Breast epithelium (tissue), 4 donors: ENCODE measurements at regions not wholly inside any gene's neighbourhood (a gene's known extent, or its start where the extent isn't known, plus 50 kb on each side); places are given as distances from the start of the nearest gene placed in this dataset.

ENCODE experiments used
- DNase-seq, 2 donors: peaks; one replicate each; pipeline ENCODE4 v3.0.0-alpha.2; 2019; ENCODE audit warnings: low spot score in 2 of 2
- H3K27ac ChIP-seq, 2 donors: fragments of 200-600 bp; sonication (generic) in 1 of 2; one replicate each; pipeline ENCODE4 v1.5.1; 2016 to 2019; ENCODE audit warnings: mild to moderate bottlenecking in 1 of 2
- H3K27me3 ChIP-seq, 2 donors: fragments of 200-600 bp; sonication (generic) in 1 of 2; one replicate each; pipeline versions ENCODE4 v1.5.1 to v1.6.0; 2017 to 2019; ENCODE audit warnings: control low read depth in 1 of 2, mild to moderate bottlenecking in 1 of 2
- H3K36me3 ChIP-seq: fragments of 200-600 bp; one replicate; pipeline ENCODE4 v1.5.1; 2019
- H3K4me1 ChIP-seq, 2 donors: fragments of 200-600 bp; sonication (generic); one replicate each; pipeline ENCODE4 v1.5.1; 2016 to 2019; ENCODE audit warnings: control low read depth in 1 of 2
- H3K4me3 ChIP-seq, 3 donors: fragments of 200-600 bp; sonication (generic); 1 replicate in 2 of 3; 2 replicates in 1 of 3; pipeline ENCODE4 v1.5.1; 2016 to 2019; ENCODE audit warnings: mild to moderate bottlenecking in 3 of 3, moderate library complexity in 2 of 3
- H3K9me3 ChIP-seq, 2 donors: fragments of 200-600 bp; sonication (generic) in 1 of 2; one replicate each; pipeline ENCODE4 v1.5.1; 2016 to 2019; ENCODE audit warnings: control low read depth in 1 of 2
- POLR2A ChIP-seq: fragments of 450-650 bp; IDR thresholded peaks from one replicate; pipeline ENCODE4 v1.6.1; 2016; ENCODE audit warnings: antibody characterized with exemption, mild to moderate bottlenecking, moderate library complexity
- POLR2AphosphoS5 ChIP-seq, 3 donors: sonication (generic); formaldehyde crosslinking; IDR thresholded peaks; one replicate each; pipeline ENCODE4 v1.6.1; 2017; ENCODE audit warnings: antibody characterized with exemption in 3 of 3
- intact Hi-C: fragments of 100-400 bp; cut with DNase I; formaldehyde crosslinking; loops from one replicate; pipeline ENCODE4 v1.15.1; 2023; ENCODE audit warnings: low total_unique reads
- TF ChIP-seq, protein P1 (sequence below), 3 donors: fragments of 450-650 bp; IDR thresholded peaks; one replicate each; pipeline ENCODE4 v1.5.1; 2016 to 2017; ENCODE audit warnings: antibody characterized with exemption in 3 of 3, mild to moderate bottlenecking in 3 of 3, moderate library complexity in 3 of 3

DNA sequence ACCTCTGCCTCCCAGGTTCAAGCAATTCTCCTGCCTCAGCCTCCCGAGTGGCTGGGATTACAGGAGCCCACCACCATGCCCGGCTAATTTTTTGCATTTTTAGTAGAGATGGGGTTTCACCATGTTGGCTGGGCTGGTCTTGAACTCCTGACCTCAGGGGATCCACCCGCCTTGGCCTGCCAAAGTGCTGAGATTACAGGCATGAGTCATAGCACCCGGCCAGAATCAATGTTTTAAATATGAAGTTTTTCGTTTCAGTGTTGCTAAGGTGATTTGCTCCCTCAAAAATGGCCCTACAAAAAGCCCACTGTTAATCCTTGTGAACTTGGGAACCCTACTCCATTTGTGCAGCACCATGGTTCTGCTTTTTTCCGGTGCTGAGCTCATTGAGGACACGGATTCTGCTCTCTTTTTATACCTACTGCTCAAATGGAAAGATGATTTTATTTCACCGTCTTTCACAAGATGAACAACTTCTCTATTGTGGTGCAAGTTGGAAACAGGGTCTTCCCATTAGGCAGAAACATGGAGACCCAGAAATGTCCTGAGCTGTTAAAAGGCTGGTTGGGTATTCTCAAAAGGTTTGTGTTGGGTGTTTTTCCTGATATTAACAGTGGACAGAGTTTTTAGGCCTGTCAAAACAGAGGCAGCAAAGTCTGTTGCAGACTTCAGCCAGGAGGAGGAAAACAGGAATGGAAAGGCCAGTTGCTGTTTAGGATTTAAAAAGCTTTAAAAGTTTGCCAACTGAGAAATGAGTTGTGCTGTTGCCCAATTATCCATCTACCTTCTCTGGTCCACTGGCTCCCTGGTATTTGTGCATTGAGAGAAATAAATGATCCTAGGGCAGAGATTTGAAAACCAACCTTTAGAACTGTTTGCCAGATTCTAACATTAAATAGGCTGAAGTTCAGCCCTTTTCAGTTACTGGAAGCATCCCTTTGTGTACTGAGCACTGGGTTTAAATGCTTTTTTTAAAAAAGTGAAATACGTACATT is 85.8 kb downstream of the ATP23 start:
- no peak for DNase-seq
- intact Hi-C loops, result no loop called here
- TF ChIP-seq POLR2AphosphoS5 (IDR thresholded peaks at IDR 0.05) (no peak), POLR2A (no peak)
- TF ChIP-seq, protein P1, sequence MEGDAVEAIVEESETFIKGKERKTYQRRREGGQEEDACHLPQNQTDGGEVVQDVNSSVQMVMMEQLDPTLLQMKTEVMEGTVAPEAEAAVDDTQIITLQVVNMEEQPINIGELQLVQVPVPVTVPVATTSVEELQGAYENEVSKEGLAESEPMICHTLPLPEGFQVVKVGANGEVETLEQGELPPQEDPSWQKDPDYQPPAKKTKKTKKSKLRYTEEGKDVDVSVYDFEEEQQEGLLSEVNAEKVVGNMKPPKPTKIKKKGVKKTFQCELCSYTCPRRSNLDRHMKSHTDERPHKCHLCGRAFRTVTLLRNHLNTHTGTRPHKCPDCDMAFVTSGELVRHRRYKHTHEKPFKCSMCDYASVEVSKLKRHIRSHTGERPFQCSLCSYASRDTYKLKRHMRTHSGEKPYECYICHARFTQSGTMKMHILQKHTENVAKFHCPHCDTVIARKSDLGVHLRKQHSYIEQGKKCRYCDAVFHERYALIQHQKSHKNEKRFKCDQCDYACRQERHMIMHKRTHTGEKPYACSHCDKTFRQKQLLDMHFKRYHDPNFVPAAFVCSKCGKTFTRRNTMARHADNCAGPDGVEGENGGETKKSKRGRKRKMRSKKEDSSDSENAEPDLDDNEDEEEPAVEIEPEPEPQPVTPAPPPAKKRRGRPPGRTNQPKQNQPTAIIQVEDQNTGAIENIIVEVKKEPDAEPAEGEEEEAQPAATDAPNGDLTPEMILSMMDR (IDR thresholded peaks at IDR 0.05), result no peak
- Histone ChIP-seq H3K4me1 (no peaks in the 10 kb centered on the region), H3K27ac (no peak overlapping the region), H3K9me3 (no peaks in the 10 kb centered on the region), H3K36me3 (no peaks in the 10 kb centered on the region), H3K27me3 (no peaks in the 10 kb centered on the region), H3K4me3 (no peak overlapping the region)

DNA sequence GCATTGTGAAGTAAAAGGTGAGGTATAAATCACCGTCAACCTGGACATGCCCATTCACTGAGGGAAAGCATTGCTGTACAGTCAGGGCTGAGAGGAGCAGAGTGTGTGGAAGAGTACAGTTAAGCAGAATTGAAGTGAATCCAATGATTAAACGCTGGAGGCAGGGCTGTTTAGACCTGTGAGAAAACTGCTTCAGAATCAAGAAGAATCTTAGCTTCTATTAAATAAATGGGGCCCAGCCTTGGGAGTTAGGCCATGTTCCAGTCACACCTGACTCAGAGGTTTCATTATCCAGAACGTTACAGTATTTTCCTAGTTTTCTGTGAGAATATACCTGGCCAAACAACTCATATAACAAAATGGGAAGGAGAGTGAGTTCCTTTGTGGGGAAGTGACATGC is 86.9 kb downstream of the ATP23 start:
- H3K27me3 ChIP-seq, result no peaks in the 10 kb centered on the region
- no peak for DNase-seq

GRCh38 chr12:58029260-58029659 is 87.9 kb downstream of the ATP23 start:
- H3K36me3 ChIP-seq, result no peaks in the 10 kb centered on the region
- H3K27me3 ChIP-seq, result no peaks in the 10 kb centered on the region
- no peak overlapping the region for H3K4me3 ChIP-seq
- intact Hi-C loops, result no loop called here
- TF ChIP-seq POLR2AphosphoS5 (IDR thresholded peaks at IDR 0.05) (no peak), POLR2A (no peak)
- TF ChIP-seq, protein P1 (IDR thresholded peaks at IDR 0.05), result no peak
- H3K27ac ChIP-seq, result no peak overlapping the region
- H3K4me1 ChIP-seq, result no peaks in the 10 kb centered on the region
- H3K9me3 ChIP-seq, result no peaks in the 10 kb centered on the region
- DNase-seq, result no peak

More for the DNA sequence above, 86.9 kb downstream of the ATP23 start:
- Histone ChIP-seq H3K4me3 (no peak overlapping the region), H3K4me1 (no peaks in the 10 kb centered on the region), H3K36me3 (no peaks in the 10 kb centered on the region), H3K9me3 (no peaks in the 10 kb centered on the region), H3K27ac (no peak overlapping the region)
- TF ChIP-seq POLR2A (no peak), POLR2AphosphoS5 (IDR thresholded peaks at IDR 0.05) (no peak)
- TF ChIP-seq, protein P1 (IDR thresholded peaks at IDR 0.05), result no peak
- intact Hi-C loops, result no loop called here

- DNase-seq, result no peak
- Histone ChIP-seq H3K4me1 (no peaks in the 10 kb centered on the region), H3K36me3 (no peaks in the 10 kb centered on the region), H3K27me3 (no peaks in the 10 kb centered on the region), H3K9me3 (peaks cover 5 to 6% of the 10 kb centered on the region in 2 donors), H3K27ac (no peak overlapping the region), H3K4me3 (no peak overlapping the region)
- TF ChIP-seq POLR2AphosphoS5 (IDR thresholded peaks at IDR 0.05) (no peak), POLR2A (no peak)
- TF ChIP-seq, protein P1 (IDR thresholded peaks at IDR 0.05), result no peak
- intact Hi-C loops, result no loop called here
These were observed 89.4 kb downstream of the ATP23 start for GRCh38 chr12:58030566-58031279.

DNA sequence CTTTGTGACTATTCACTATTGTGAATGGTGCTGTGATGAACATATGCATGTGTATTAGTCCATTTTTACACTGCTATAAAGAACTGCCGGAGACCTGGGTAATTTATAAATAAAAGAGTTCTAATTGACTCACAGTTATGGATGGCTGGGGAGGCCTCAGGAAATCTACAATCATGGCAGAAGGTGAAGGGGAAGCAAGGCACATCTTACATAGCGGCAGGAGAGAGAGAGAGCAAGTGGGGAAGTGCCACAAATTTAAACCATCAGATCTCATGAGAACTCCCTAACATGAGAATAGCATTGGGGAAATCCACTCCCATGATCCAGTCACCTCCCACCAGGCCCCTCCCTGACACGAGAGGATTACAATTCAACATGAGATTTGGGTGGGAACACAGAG is 90.8 kb downstream of the ATP23 start:
- Histone ChIP-seq H3K4me1 (no peaks in the 10 kb centered on the region), H3K4me3 (no peak overlapping the region), H3K9me3 (peaks cover 9 to 15% of the 10 kb centered on the region in 2 donors), H3K36me3 (no peaks in the 10 kb centered on the region), H3K27me3 (no peaks in the 10 kb centered on the region), H3K27ac (no peak overlapping the region)
- intact Hi-C loops, result no loop called here
- no peak for DNase-seq
- TF ChIP-seq POLR2A, result no peak
